Psoas muscle (tissue), 7 donors: ENCODE measurements at regions not wholly inside any gene's neighbourhood (a gene's known extent, or its start where the extent isn't known, plus 50 kb on each side); places are given as distances from the start of the nearest gene placed in this dataset.

Experiments
- ATAC-seq, 4 donors: fragments of 200-7000 bp; cut with Tn5 transposase; one replicate each; pipeline ENCODE4 v1.9.1; 2020; ENCODE audit warnings: moderate library complexity in 3 of 4, mild to moderate bottlenecking in 2 of 4
- DNase-seq, 2 donors: peaks; one replicate each; pipeline ENCODE4 v3.0.0-alpha.2; 2020
- H3K27ac ChIP-seq: fragments of 200-600 bp; one replicate; pipeline ENCODE4 v1.8.0; 2022
- H3K27me3 ChIP-seq, 3 donors: fragments of 200-600 bp in 1 of 3; one replicate each; pipeline versions ENCODE4 v1.6.1 to v1.8.0; 2013 to 2022; ENCODE audit warnings: low read length in 2 of 3, mild to moderate bottlenecking in 2 of 3, moderate library complexity in 1 of 3; ENCODE audit not compliant: insufficient read depth in 3 of 3
- H3K36me3 ChIP-seq, 2 donors: fragments of 200-600 bp in 1 of 2; one replicate each; pipeline versions ENCODE4 v1.6.1 to v1.8.0; 2013 to 2022; ENCODE audit warnings: low read depth in 1 of 2, mild to moderate bottlenecking in 1 of 2, moderate library complexity in 1 of 2; ENCODE audit not compliant: insufficient read depth in 1 of 2
- H3K4me1 ChIP-seq: fragments of 200-600 bp; one replicate; pipeline ENCODE4 v1.8.0; 2022
- H3K4me3 ChIP-seq: fragments of 200-600 bp; one replicate; pipeline ENCODE4 v1.8.0; 2022; ENCODE audit warnings: mild to moderate bottlenecking
- H3K9me3 ChIP-seq: fragments of 200-600 bp; one replicate; pipeline ENCODE4 v1.8.0; 2022
- WGBS, 3 donors: extraction: QIAGEN DNeasy Blood & Tissue Kit; methylation state at CpG; one replicate each; pipeline versions ENCODE4 v1.1.6 to v1.1.7; 2013; 5-methylcytosine and 5-hydroxymethylcytosine counted together
- intact Hi-C, 2 donors: fragments of 100-400 bp; cut with DNase I; formaldehyde crosslinking; loops; one replicate each; pipeline versions ENCODE4 v1.11.0 to v1.14.2; 2022
- TF ChIP-seq, protein P1 (sequence below): fragments of 200-600 bp; IDR thresholded peaks from one replicate; pipeline ENCODE4 v1.8.0; 2022; ENCODE audit warnings: antibody characterized with exemption
- donor health status: healthy with polysubstance abuse.
- donor health status: DM: no; HTN: no; CAD: no; lungs with moderate emphysema.
- donor health status: Bipolar disorder and iron deficiency.
- donor health status: healthy.
- donor health status: DM: yes; HTN: yes; CAD: no.
- donor health status: DM: no; HTN: no; CAD: no.
- donor health status: DM: yes; HTN: yes; CAD: no.

DNA sequence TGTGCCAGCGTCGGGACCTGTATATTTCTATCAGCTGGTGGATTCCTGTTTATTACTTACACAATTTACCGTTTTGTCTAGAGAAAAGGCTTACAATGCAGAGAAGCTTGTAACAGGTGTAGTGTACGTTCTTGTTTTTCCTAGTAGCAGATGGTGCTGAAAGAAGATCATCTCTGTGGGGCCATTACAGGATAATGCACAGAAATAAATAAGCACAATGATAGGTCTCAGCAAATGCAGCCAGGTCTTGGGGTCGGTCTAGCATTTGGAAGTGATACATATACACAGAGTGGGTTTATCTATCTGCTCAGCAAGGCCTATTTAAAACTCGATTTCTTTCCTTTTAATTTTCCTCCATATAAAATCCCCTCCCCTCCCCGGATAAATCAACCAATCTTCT, 180.9 kb upstream of the LCORL start:
- no peaks in the 10 kb centered on the region for H3K9me3 ChIP-seq
- intact Hi-C loops: no loop called here
- H3K36me3 ChIP-seq: no peaks in the 10 kb centered on the region
- H3K27ac ChIP-seq: no peak overlapping the region
- ATAC-seq (no peak), DNase-seq (no peak)
- 60 to 64% (median 63%) methylated on average over 7 of the region's 7 CpGs for WGBS, 3 donors
- TF ChIP-seq, protein P1, sequence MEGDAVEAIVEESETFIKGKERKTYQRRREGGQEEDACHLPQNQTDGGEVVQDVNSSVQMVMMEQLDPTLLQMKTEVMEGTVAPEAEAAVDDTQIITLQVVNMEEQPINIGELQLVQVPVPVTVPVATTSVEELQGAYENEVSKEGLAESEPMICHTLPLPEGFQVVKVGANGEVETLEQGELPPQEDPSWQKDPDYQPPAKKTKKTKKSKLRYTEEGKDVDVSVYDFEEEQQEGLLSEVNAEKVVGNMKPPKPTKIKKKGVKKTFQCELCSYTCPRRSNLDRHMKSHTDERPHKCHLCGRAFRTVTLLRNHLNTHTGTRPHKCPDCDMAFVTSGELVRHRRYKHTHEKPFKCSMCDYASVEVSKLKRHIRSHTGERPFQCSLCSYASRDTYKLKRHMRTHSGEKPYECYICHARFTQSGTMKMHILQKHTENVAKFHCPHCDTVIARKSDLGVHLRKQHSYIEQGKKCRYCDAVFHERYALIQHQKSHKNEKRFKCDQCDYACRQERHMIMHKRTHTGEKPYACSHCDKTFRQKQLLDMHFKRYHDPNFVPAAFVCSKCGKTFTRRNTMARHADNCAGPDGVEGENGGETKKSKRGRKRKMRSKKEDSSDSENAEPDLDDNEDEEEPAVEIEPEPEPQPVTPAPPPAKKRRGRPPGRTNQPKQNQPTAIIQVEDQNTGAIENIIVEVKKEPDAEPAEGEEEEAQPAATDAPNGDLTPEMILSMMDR: no peak
- H3K27me3 ChIP-seq: peaks cover 0 to 3% (median 0%) of the 10 kb centered on the region in 3 donors
- H3K4me1 ChIP-seq: no peaks in the 10 kb centered on the region
- no peak overlapping the region for H3K4me3 ChIP-seq

DNA sequence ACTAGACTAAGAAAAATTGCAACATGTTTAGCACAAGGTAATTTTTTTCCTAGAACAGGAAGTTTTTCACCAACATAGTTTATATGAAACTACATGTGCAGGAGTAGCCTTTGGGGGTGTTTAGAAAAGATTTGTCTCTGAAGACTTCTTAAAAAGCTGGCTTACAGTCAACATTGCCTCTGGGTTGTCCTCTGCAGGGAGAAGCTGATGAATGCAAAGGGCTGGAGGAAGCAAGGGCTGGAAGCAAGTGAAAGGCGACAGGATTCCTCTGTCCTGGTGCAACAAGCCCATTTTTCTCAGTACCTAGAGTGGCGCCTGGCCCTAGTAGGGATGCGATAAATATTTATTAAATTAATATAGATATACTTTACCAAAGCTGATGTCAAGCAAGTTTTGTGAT, 180.3 kb upstream of the LCORL start:
- ATAC-seq (no peak), DNase-seq (no peak)
- 78 to 91% (median 80%) methylated on average over 3 of the region's 3 CpGs for WGBS, 3 donors
- H3K36me3 ChIP-seq: no peaks in the 10 kb centered on the region
- no peaks in the 10 kb centered on the region for H3K9me3 ChIP-seq
- peaks cover 0 to 3% (median 0%) of the 10 kb centered on the region in 3 donors for H3K27me3 ChIP-seq
- H3K27ac ChIP-seq: no peak overlapping the region
- intact Hi-C loops: no loop called here
- no peaks in the 10 kb centered on the region for H3K4me1 ChIP-seq
- TF ChIP-seq, protein P1: no peak
- no peak overlapping the region for H3K4me3 ChIP-seq

DNA sequence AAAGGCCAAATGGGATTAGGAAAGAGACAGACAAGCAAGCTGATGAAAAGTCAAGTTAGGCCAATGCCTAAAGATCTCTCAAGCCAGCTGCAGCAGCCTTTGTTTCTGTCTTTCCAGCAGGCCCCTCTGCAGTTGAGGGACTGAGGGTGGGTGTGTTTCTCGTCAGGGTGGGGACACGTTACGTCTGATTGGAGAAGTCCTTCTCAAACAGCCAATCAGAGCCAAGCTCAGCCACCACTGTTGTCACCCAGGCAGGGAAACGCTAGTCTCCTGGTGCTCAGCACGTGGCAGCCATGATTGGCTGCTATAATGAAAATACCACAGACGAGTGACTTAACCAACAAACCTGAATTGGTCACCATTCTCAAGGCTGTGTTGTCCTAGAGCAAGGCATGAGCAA, 177.1 kb upstream of the LCORL start:
- TF ChIP-seq, protein P1: no peak
- Histone ChIP-seq H3K36me3 (no peaks in the 10 kb centered on the region), H3K9me3 (no peaks in the 10 kb centered on the region), H3K27ac (no peak overlapping the region), H3K27me3 (peaks cover 0 to 3% (median 0%) of the 10 kb centered on the region in 3 donors), H3K4me1 (no peaks in the 10 kb centered on the region), H3K4me3 (no peak overlapping the region)
- intact Hi-C loops: no loop called here
- WGBS, 3 donors: 75 to 85% (median 83%) methylated on average over 6 of the region's 6 CpGs
- ATAC-seq (no peak), DNase-seq (no peak)

DNA sequence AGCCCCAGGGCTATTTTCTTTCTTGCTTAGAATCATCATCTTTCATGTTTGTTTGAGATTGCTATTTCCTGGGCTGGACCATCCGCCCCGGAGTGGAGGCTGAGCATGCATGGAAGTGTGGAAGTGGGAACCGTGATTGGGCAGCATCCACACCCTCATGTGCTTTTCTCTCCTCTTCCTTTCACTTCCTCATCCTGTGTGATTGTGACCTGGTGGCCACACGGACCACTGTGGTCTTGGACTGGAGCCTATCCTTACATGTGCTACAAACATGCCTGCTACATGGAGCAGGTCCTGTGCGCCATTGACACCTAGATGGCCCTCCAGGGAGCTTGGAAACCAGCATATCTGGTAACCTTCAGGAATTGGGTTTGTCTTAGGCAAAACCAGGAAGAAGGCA, 175.9 kb upstream of the LCORL start:
- H3K4me1 ChIP-seq: no peaks in the 10 kb centered on the region
- ATAC-seq (no peak), DNase-seq (no peak)
- no peaks in the 10 kb centered on the region for H3K36me3 ChIP-seq
- H3K9me3 ChIP-seq: no peaks in the 10 kb centered on the region
- TF ChIP-seq, protein P1: no peak
- peaks cover 0 to 3% (median 2%) of the 10 kb centered on the region in 3 donors for H3K27me3 ChIP-seq
- H3K27ac ChIP-seq: no peak overlapping the region
- H3K4me3 ChIP-seq: no peak overlapping the region
- 79 to 85% (median 80%) methylated on average over 5 of the region's 5 CpGs for WGBS, 3 donors
- intact Hi-C loops: no loop called here

DNA sequence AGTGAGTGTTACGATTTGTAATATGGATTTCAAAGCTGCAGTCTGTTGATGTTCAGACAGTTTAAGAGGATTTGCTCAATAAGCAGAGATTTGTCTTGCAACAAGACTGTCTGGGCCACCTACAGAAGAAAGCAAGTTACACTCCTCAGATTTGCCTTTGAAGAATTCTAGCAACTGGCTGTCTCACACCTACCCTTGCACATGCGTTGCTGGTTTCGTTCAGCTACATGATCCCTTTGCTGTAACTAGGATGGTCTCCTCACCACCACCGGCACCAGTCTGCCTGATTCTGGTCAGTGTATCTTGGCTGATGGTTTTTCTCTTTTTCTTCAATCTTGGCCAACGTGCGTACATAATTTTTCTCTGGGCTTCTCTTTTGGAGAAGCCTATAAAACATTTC, 172.7 kb upstream of the LCORL start:
- no peaks in the 10 kb centered on the region for H3K4me1 ChIP-seq
- intact Hi-C loops: no loop called here
- peaks cover 0 to 2% (median 0%) of the 10 kb centered on the region in 3 donors for H3K27me3 ChIP-seq
- DNase-seq (no peak), ATAC-seq (no peak)
- H3K27ac ChIP-seq: no peak overlapping the region
- 52 to 62% (median 55%) methylated on average over 6 of the region's 6 CpGs for WGBS, 3 donors
- H3K9me3 ChIP-seq: no peaks in the 10 kb centered on the region
- no peak overlapping the region for H3K4me3 ChIP-seq
- TF ChIP-seq, protein P1: no peak
- no peaks in the 10 kb centered on the region for H3K36me3 ChIP-seq
